ENCODE measurements at regions not wholly inside any gene's neighbourhood (a gene's known extent, or its start where the extent isn't known, plus 50 kb on each side); places are given as distances from the start of the nearest gene placed in this dataset.

- TF ChIP-seq, protein P1, sequence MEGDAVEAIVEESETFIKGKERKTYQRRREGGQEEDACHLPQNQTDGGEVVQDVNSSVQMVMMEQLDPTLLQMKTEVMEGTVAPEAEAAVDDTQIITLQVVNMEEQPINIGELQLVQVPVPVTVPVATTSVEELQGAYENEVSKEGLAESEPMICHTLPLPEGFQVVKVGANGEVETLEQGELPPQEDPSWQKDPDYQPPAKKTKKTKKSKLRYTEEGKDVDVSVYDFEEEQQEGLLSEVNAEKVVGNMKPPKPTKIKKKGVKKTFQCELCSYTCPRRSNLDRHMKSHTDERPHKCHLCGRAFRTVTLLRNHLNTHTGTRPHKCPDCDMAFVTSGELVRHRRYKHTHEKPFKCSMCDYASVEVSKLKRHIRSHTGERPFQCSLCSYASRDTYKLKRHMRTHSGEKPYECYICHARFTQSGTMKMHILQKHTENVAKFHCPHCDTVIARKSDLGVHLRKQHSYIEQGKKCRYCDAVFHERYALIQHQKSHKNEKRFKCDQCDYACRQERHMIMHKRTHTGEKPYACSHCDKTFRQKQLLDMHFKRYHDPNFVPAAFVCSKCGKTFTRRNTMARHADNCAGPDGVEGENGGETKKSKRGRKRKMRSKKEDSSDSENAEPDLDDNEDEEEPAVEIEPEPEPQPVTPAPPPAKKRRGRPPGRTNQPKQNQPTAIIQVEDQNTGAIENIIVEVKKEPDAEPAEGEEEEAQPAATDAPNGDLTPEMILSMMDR (IDR thresholded peaks at IDR 0.05; ENCODE audit: control insufficient read depth, extremely low read depth, insufficient read depth), result no peak
- H3K4me3 ChIP-seq (ENCODE audit: low read depth, low read length), result no peak overlapping the region
- DNase-seq (ENCODE audit: low read depth), result peak; percentile 52
These were observed 61.6 kb downstream of the CCDC71L start for GRCh38 chr7:106599343-106599698.

DNA sequence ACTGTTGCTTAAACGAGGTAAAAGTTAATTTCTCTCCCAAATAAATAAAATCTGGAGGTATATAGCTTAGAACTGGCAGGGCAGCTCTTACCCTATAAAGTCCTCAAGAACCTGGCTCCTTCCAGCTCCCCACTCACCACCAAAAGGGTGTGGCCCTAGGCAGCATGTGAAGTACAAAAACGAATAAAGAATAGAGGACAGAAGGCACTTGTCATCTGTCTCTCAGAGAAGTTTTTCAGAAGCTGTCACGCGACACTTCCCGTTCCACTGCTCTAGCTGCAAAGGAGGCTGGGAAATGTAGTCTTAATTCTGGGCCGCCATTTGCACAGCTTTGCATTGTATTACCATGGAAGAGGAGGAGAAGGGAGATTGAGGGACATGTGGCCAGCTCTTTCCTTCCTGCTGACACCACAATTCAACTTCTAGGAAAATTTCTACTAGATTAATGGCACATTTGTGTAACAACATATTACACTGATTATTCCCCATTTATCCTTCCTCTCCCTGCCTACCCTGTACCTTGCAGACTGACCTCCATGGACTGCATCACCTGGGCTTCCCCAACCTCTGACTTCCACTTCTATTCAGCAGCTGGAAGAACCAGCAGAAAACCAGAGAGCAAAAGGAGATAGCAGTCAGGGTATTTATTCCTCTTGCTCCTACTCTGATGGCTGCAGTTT, 62.2 kb downstream of the CCDC71L start:
- peak; percentile 84 for DNase-seq (ENCODE audit: low read depth)
- peak overlapping the region; percentile 11 for H3K4me3 ChIP-seq (ENCODE audit: low read depth, low read length)
- TF ChIP-seq, protein P1 (IDR thresholded peaks at IDR 0.05; ENCODE audit: control insufficient read depth, extremely low read depth, insufficient read depth), result no peak

DNA sequence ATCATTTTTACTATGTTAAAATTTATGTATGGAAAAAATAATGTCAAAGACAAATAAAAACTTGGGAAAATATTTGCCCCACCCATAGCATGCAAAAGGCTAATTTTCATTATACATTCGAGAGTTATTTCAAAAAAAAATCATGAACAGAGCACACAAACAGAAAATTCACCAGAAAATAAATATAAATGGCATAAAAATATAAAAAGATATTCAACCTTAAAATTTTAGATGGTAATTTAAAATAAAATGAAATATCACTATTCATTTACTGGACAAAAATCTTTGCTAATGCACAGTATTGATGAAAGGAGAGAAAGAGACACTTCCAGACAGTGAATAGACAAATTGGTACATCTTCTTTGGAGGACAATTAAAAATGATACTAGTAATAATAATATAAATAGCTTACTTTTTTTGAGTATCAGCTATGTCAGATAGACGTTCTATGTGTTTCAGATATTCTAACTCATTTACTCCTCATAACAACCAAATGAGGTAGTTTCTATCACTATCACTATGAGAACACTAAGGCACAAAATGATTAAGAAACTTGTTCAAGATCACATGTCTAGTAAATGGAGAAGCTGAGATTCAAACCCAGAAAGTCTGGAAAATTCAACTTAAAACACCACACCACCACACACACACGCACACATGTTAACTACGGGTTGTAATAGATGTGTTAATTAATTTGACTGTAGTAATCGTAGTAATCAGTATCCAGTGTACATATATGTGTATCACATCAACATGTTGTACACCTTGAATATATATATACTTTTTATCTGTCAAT, 63.0 kb downstream of the CCDC71L start:
- no peak overlapping the region; the same call in 1 of the 2 replicates for H3K4me3 ChIP-seq (ENCODE audit: low read depth, low read length)
- TF ChIP-seq, protein P1 (IDR thresholded peaks at IDR 0.05; ENCODE audit: control insufficient read depth, extremely low read depth, insufficient read depth), result no peak
- DNase-seq (ENCODE audit: low read depth), result no peak

DNA sequence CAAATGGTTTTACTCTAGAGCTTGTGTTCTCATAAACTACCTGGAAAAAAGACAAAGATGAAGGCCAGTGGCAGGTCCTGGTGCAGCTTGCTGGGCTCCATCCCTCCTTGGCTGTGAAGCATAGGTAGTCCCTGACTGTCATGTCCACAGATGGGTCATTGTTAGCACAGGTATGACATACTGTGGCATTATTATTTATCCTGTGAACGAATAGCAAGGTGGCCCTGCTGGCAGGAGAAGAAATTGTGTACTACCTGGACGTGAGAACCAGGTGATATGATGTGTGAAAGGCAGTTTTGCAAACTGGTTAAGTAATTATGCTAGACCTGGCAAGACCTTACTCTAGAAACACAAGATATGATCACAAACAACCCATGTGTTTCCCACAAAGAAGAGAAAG, 63.9 kb downstream of the CCDC71L start:
- TF ChIP-seq, protein P1 (IDR thresholded peaks at IDR 0.05; ENCODE audit: control insufficient read depth, extremely low read depth, insufficient read depth), result no peak
- no peak overlapping the region for H3K4me3 ChIP-seq (ENCODE audit: low read depth, low read length)
- DNase-seq (ENCODE audit: low read depth), result no peak

- no peak for DNase-seq (ENCODE audit: low read depth)
- TF ChIP-seq, protein P1 (IDR thresholded peaks at IDR 0.05; ENCODE audit: control insufficient read depth, extremely low read depth, insufficient read depth), result no peak
- H3K4me3 ChIP-seq (ENCODE audit: low read depth, low read length), result no peak overlapping the region
These were observed 65.0 kb downstream of the CCDC71L start for GRCh38 chr7:106595922-106596321.

GRCh38 chr7:106593028-106593417, 67.9 kb downstream of the CCDC71L start:
- DNase-seq (ENCODE audit: low read depth), result no peak
- no peak overlapping the region for H3K4me3 ChIP-seq (ENCODE audit: low read depth, low read length)
- TF ChIP-seq, protein P1 (IDR thresholded peaks at IDR 0.05; ENCODE audit: control insufficient read depth, extremely low read depth, insufficient read depth), result no peak

Data from LNCaP clone FGC (cell line).